ENCODE measurements at regions not wholly inside any gene's neighbourhood (a gene's known extent, or its start where the extent isn't known, plus 50 kb on each side); places are given as distances from the start of the nearest gene placed in this dataset.

GRCh38 chr2:180254872-180255271, 247.8 kb upstream of the CWC22 start:
- no peaks in the 10 kb centered on the region for H3K27me3 ChIP-seq (replicated peaks; ENCODE audit: insufficient read depth, low read depth, low read length, poor library complexity)
- H3K9me3 ChIP-seq (ENCODE audit: low read depth, low read length, poor library complexity, severe bottlenecking): no peaks in the 10 kb centered on the region
- no peaks in the 10 kb centered on the region for H3K4me1 ChIP-seq (ENCODE audit: insufficient read depth, low read length, poor library complexity, severe bottlenecking)
- ChIA-PET CTCF (no interaction called here), POLR2A (ENCODE audit: low non-redundant PET) (no interaction called here)
- no peak overlapping the region for H3K27ac ChIP-seq (ENCODE audit: low read depth, low read length, poor library complexity, severe bottlenecking)
- TF ChIP-seq EZH2 (IDR thresholded peaks at IDR 0.05; ENCODE audit: borderline replicate concordance, low read depth, low read length, poor library complexity, severe bottlenecking): no peak
- no peak for TF ChIP-seq CTCF (conservative IDR thresholded peaks at IDR 0.05; ENCODE audit: low read depth, low read length)
- no TSS peak for BruUV-seq (replicated peaks)
- intact Hi-C loops (cut with micrococcal nuclease; ENCODE audit: unreplicated experiment): no loop called here
- H3K4me3 ChIP-seq (ENCODE audit: low read depth, low read length, poor library complexity, severe bottlenecking): no peak overlapping the region
- DNase-seq (ENCODE audit: low spot score): no peak
- no peaks in the 10 kb centered on the region for H3K36me3 ChIP-seq (ENCODE audit: insufficient read depth, low read length, poor library complexity, severe bottlenecking)

- Histone ChIP-seq H3K4me1 (ENCODE audit: insufficient read depth, low read length, poor library complexity, severe bottlenecking) (no peaks in the 10 kb centered on the region), H3K27ac (ENCODE audit: low read depth, low read length, poor library complexity, severe bottlenecking) (no peak overlapping the region), H3K36me3 (ENCODE audit: insufficient read depth, low read length, poor library complexity, severe bottlenecking) (no peaks in the 10 kb centered on the region), H3K9me3 (ENCODE audit: low read depth, low read length, poor library complexity, severe bottlenecking) (no peaks in the 10 kb centered on the region), H3K27me3 (replicated peaks; ENCODE audit: insufficient read depth, low read depth, low read length, poor library complexity) (no peaks in the 10 kb centered on the region), H3K4me3 (ENCODE audit: low read depth, low read length, poor library complexity, severe bottlenecking) (no peak overlapping the region)
- DNase-seq (ENCODE audit: low spot score): no peak
- CTCF ChIA-PET: no interaction called here
- no TSS peak for BruUV-seq (replicated peaks)
- intact Hi-C loops (cut with micrococcal nuclease; ENCODE audit: unreplicated experiment): no loop called here
- POLR2A ChIA-PET (ENCODE audit: low non-redundant PET): interaction anchor here (0.5 kb wide), 1 partner anchor 122 kb away, joined by 3 read pairs; no protein-coding TSS in a partner anchor
- TF ChIP-seq EZH2 (IDR thresholded peaks at IDR 0.05; ENCODE audit: borderline replicate concordance, low read depth, low read length, poor library complexity, severe bottlenecking): no peak
- TF ChIP-seq CTCF (conservative IDR thresholded peaks at IDR 0.05; ENCODE audit: low read depth, low read length): no peak
Observed at GRCh38 chr2:180247658-180248057, 240.6 kb upstream of the CWC22 start.

- intact Hi-C loops (cut with micrococcal nuclease; ENCODE audit: unreplicated experiment): no loop called here
- no TSS peak for BruUV-seq (replicated peaks)
- Histone ChIP-seq H3K9me3 (ENCODE audit: low read depth, low read length, poor library complexity, severe bottlenecking) (no peaks in the 10 kb centered on the region), H3K4me3 (ENCODE audit: low read depth, low read length, poor library complexity, severe bottlenecking) (no peak overlapping the region), H3K4me1 (ENCODE audit: insufficient read depth, low read length, poor library complexity, severe bottlenecking) (no peaks in the 10 kb centered on the region), H3K36me3 (ENCODE audit: insufficient read depth, low read length, poor library complexity, severe bottlenecking) (no peaks in the 10 kb centered on the region), H3K27me3 (replicated peaks; ENCODE audit: insufficient read depth, low read depth, low read length, poor library complexity) (no peaks in the 10 kb centered on the region), H3K27ac (ENCODE audit: low read depth, low read length, poor library complexity, severe bottlenecking) (no peak overlapping the region)
- TF ChIP-seq CTCF (conservative IDR thresholded peaks at IDR 0.05; ENCODE audit: low read depth, low read length): no peak
- no peak for DNase-seq (ENCODE audit: low spot score)
- ChIA-PET POLR2A (ENCODE audit: low non-redundant PET) (no interaction called here), CTCF (no interaction called here)
Observed at GRCh38 chr2:180246268-180246667, 239.2 kb upstream of the CWC22 start.

Data from A673 (cell line).